ENCODE measurements at regions not wholly inside any gene's neighbourhood (a gene's known extent, or its start where the extent isn't known, plus 50 kb on each side); places are given as distances from the start of the nearest gene placed in this dataset.

DNA sequence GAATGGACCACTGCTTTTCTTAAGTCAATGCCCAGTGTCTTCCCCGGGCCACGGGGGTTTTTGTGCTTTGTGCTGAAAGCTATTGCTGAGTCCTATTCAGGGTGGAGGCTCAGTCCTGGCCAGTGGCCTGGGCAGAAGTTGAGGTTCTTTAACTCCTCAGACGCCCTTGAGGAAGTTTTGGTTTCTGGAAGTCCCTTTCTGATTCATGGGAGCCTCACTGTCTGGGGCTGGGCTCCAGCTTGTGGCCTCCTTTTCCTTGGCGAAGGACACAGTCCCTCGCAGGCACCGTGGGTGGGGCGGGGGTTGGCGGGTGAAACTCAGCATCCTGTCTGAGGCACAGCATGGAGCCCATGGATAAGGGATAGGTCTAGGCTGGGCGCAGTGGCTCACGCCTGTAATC lies 465.2 kb upstream of the HS6ST1 start:
- no peaks in the 10 kb centered on the region for H3K9me3 ChIP-seq
- intact Hi-C loops (cut with DNase I), result no loop called here

GRCh38 chr2:128784626-128785306 lies 466.1 kb upstream of the HS6ST1 start:
- no peaks in the 10 kb centered on the region for H3K36me3 ChIP-seq
- intact Hi-C loops (cut with DNase I), result no loop called here
- DNase-seq (ENCODE audit: low spot score), result no peak
- H3K4me1 ChIP-seq (replicated peaks), result no peaks in the 10 kb centered on the region
- H3K27me3 ChIP-seq (replicated peaks; ENCODE audit: insufficient read depth), result no peaks in the 10 kb centered on the region
- no peak overlapping the region for H3K4me3 ChIP-seq
- TF ChIP-seq CTCF (IDR thresholded peaks at IDR 0.05) (no peak), POLR2AphosphoS5 (IDR thresholded peaks at IDR 0.05) (no peak), POLR2A (IDR thresholded peaks at IDR 0.05) (no peak)
- no peaks in the 10 kb centered on the region for H3K9me3 ChIP-seq
- 87% methylated on average over 18 of the region's 18 CpGs for WGBS
- H3K27ac ChIP-seq, result no peak overlapping the region

More for the DNA sequence above, 465.2 kb upstream of the HS6ST1 start:
- H3K27me3 ChIP-seq (replicated peaks; ENCODE audit: insufficient read depth), result no peaks in the 10 kb centered on the region
- H3K4me3 ChIP-seq, result no peak overlapping the region
- no peaks in the 10 kb centered on the region for H3K4me1 ChIP-seq (replicated peaks)
- no peak overlapping the region for H3K27ac ChIP-seq
- no peaks in the 10 kb centered on the region for H3K36me3 ChIP-seq
- DNase-seq (ENCODE audit: low spot score), result no peak
- TF ChIP-seq CTCF (IDR thresholded peaks at IDR 0.05) (no peak), POLR2A (IDR thresholded peaks at IDR 0.05) (no peak), POLR2AphosphoS5 (IDR thresholded peaks at IDR 0.05) (no peak)
- 56% methylated on average over 10 of the region's 10 CpGs for WGBS

DNA sequence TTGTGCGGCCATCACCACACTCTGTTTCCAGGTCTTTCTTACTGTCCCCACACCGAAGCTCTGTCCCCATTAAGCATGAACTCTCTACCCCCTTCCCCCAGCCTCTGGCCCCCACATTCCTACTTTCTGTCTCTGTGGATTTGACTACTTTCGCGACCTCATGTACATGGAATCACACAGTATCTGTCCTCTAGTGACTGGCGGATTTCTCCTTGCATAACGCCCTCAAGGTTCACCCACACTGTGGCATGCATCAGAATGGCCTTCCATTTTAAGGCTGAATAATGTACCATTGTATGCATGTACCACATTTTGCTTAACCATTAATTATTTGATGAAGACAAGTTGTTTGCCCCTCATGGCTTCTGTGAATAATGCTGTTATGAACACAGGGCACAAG lies 467.6 kb upstream of the HS6ST1 start:
- Histone ChIP-seq H3K4me1 (replicated peaks) (no peaks in the 10 kb centered on the region), H3K27me3 (replicated peaks; ENCODE audit: insufficient read depth) (no peaks in the 10 kb centered on the region), H3K9me3 (no peaks in the 10 kb centered on the region), H3K4me3 (no peak overlapping the region), H3K27ac (no peak overlapping the region), H3K36me3 (no peaks in the 10 kb centered on the region)
- intact Hi-C loops (cut with DNase I), result no loop called here
- TF ChIP-seq CTCF (IDR thresholded peaks at IDR 0.05) (no peak), POLR2AphosphoS5 (IDR thresholded peaks at IDR 0.05) (no peak), POLR2A (IDR thresholded peaks at IDR 0.05) (no peak)
- DNase-seq (ENCODE audit: low spot score), result no peak
- 93% methylated on average over 6 of the region's 6 CpGs for WGBS

DNA sequence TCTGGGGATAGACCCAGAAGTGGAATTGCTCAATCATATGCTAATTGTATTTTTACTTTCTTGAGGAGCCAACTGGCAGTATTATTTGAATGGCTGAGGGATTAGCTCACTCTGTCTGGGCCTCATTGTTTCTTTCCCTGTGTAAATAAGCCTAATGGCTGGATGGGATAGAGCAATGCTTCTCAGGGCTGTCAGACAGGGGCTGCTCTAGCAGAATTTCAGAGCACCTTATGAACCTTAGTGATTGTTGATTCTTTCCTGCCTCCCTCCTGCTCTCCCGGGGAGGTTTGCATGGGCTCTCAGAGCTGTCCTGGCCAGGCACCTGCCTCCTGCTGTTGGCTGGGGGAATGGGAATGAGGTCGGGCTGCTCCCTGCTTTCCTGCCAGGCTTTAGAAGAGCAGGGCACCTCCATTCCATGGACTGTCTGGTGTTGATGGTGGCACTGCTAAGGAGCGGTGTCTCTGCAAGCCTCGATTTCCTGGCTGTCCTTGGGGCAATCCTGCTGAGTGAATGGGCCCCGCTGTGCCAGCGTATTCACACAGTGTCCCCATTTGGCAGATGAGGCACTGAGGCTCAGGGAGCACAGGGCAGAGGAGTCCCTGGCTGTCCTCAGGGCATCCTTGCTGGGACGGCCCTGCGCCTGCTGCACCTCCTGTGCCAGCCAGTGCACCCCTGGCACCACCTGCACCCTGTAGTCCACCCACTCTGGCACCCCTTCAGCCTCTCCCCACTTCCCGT lies 468.2 kb upstream of the HS6ST1 start:
- Histone ChIP-seq H3K9me3 (no peaks in the 10 kb centered on the region), H3K27ac (no peak overlapping the region), H3K4me3 (no peak overlapping the region), H3K4me1 (replicated peaks) (no peaks in the 10 kb centered on the region), H3K36me3 (no peaks in the 10 kb centered on the region), H3K27me3 (replicated peaks; ENCODE audit: insufficient read depth) (no peaks in the 10 kb centered on the region)
- TF ChIP-seq POLR2A (IDR thresholded peaks at IDR 0.05) (no peak), CTCF (IDR thresholded peaks at IDR 0.05) (no peak), POLR2AphosphoS5 (IDR thresholded peaks at IDR 0.05) (no peak)
- intact Hi-C loops (cut with DNase I), result no loop called here
- 77% methylated on average over 9 of the region's 9 CpGs for WGBS
- DNase-seq (ENCODE audit: low spot score), result no peak

DNA sequence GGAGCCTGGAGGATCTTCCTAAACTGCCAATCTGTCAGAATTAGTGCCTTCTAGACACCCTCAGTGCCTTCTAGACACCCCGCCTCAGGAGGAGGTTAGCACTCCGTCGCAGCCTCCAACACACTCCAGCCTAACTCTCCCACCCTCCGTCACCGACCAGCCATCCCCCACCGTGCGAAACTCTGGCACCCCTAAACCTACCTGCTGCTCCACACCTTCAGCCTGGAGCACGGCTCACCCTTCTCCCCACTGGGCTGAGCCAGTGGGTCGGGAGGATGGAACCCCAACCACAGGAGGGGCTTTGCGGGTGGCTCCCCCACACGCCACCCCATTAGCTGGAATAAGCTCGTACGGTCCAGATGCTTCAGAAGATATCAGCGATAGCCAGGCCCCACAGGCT lies 468.9 kb upstream of the HS6ST1 start:
- Histone ChIP-seq H3K27me3 (replicated peaks; ENCODE audit: insufficient read depth) (no peaks in the 10 kb centered on the region), H3K4me3 (no peak overlapping the region), H3K4me1 (replicated peaks) (no peaks in the 10 kb centered on the region), H3K36me3 (no peaks in the 10 kb centered on the region), H3K27ac (no peak overlapping the region), H3K9me3 (no peaks in the 10 kb centered on the region)
- no peak for DNase-seq (ENCODE audit: low spot score)
- intact Hi-C loops (cut with DNase I), result no loop called here
- WGBS, result 88% methylated on average over 14 of the region's 14 CpGs
- TF ChIP-seq POLR2A (IDR thresholded peaks at IDR 0.05) (no peak), CTCF (IDR thresholded peaks at IDR 0.05) (no peak), POLR2AphosphoS5 (IDR thresholded peaks at IDR 0.05) (no peak)

Measured in prostate gland (tissue), 2 donors.